ENCODE measurements at regions not wholly inside any gene's neighbourhood (a gene's known extent, or its start where the extent isn't known, plus 50 kb on each side); places are given as distances from the start of the nearest gene placed in this dataset.
"Not testable (repeated sequence)": the region's sequence is repeated elsewhere in the genome, so short reads cannot be mapped to it uniquely, and the experiment has no call there.

- in situ Hi-C loops (cut with MboI; ENCODE audit: low sequenced_read_pairs), result no loop called here
Observed at GRCh38 chr5:168070761-168071160, 220.7 kb upstream of the WWC1 start.

DNA sequence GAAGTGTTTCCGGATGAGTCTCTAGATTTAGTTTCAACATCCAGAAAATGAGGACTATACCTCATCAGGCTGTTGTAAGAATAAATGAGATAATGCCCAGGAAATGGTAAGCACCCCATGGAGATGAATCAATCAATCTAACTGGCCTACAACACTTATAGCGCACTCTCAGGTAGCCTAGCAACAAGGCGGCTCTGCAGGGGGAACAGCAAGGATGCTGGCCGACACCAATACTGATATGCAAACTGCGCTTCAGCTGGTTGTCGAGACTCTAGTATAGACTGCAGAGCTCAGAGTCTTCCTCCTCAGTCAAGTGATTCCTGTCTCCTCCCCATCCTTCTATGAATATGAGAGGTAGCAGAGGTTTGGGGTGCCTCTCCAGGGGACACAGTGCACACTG lies 218.8 kb upstream of the WWC1 start:
- in situ Hi-C loops (cut with MboI; ENCODE audit: low sequenced_read_pairs), result no loop called here

GRCh38 chr5:168073311-168073710 lies 218.1 kb upstream of the WWC1 start:
- in situ Hi-C loops (cut with MboI; ENCODE audit: low sequenced_read_pairs), result no loop called here

GRCh38 chr5:168073991-168074800 lies 217.2 kb upstream of the WWC1 start:
- in situ Hi-C loops (cut with MboI; ENCODE audit: low sequenced_read_pairs), result no loop called here

- in situ Hi-C loops (cut with MboI; ENCODE audit: low sequenced_read_pairs), result no loop called here
Observed at GRCh38 chr5:168075387-168075786, 216.1 kb upstream of the WWC1 start.

DNA sequence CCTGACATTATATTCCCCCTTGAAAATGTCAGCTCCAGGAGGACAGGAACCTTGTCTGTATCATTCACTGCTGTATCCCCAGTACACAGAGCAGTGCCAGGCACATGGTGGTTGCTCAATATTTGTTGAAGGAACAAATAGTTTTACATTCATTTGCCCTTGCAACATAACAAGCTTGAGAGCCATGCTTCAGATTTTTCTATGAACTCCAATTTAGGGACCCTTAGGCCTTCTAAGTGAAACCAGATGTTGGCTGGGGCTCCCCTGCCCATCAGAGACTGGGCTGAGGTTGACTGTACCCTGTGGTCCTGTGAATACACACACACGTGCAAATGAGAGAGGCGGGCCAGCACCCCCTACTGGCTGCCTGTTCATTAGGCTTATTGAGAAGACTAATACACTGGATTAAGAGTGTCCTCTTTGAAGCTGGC lies 214.9 kb upstream of the WWC1 start:
- in situ Hi-C loops (cut with MboI; ENCODE audit: low sequenced_read_pairs), result no loop called here

GRCh38 chr5:168085261-168086031 lies 206.0 kb upstream of the WWC1 start:
- in situ Hi-C loops (cut with MboI; ENCODE audit: low sequenced_read_pairs), result no loop called here

DNA sequence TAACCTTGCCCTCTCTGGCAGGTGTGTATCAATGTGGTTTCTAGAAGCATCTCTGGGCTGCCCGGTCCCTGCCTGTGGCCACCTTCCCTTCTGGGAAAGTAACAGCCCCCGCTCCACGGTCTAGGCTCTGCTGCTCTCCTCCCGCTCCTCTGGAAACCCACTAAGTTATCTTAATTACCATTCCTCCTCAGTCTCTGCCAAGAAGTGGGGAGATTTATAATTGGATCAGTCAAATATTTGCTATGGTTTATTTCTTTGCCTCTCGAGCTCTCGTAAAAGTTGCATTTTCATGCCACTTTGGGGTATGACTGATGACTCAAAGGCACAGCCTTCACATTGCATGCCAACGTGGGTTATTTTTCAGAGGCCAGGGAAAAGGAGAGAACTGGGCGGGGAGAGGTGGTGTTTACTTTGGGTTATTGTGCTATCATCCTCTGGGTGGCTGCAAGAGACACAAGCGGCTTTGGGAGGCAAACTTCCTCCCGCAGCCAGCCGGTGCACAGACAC lies 205.3 kb upstream of the WWC1 start:
- in situ Hi-C loops (cut with MboI; ENCODE audit: low sequenced_read_pairs), result no loop called here

GRCh38 chr5:168086746-168087145 lies 204.7 kb upstream of the WWC1 start:
- in situ Hi-C loops (cut with MboI; ENCODE audit: low sequenced_read_pairs), result no loop called here

GRCh38 chr5:168088410-168089173 lies 202.9 kb upstream of the WWC1 start:
- in situ Hi-C loops (cut with MboI; ENCODE audit: low sequenced_read_pairs), result no loop called here

GRCh38 chr5:168089201-168089887 lies 202.1 kb upstream of the WWC1 start:
- in situ Hi-C loops (cut with MboI; ENCODE audit: low sequenced_read_pairs), result no loop called here

DNA sequence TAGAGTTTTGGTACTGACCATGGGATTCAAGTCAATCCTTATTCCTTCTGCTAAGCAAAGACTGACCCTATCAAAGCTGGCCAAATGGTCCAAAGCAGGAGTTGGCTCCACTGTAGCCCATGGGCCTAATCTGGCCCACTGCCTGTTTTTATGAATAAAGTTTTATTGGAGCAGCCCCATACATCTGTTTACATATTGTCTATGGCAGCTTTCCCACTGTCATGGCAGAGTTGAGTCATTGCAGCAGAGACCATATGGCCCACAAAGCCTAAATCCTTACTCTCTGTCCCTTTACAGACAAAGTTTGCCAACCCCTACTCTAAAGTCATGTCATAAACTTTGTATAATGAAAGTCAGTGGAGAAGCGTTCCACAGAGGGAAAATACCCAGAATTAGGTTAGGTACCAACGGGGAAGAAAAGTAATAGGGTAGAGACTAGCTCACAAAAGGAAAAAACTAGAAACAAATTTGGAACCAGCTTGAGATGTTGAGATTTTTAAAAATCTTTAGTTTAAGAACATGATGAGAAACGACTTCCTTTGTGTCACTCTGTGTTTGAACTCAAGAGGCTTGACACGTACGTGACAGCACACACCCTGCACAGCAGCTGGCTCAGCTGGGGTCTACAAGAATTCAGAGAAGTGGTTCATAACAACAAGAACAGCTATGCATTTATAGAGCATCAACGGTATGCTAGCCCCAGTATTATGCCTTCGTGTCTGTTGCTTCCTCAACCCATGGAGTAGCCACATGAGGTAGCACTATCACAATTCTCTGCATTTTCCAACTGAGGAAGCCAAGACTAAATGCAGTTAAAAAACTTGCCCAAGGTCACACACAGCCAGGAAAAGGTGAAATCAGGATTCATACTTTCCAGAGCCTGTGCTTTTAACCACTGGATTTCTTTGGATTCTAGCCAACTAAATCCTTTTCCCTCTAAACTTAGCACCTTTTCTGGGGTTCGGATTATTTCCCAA lies 198.9 kb upstream of the WWC1 start:
- in situ Hi-C loops (cut with MboI; ENCODE audit: low sequenced_read_pairs), result no loop called here

DNA sequence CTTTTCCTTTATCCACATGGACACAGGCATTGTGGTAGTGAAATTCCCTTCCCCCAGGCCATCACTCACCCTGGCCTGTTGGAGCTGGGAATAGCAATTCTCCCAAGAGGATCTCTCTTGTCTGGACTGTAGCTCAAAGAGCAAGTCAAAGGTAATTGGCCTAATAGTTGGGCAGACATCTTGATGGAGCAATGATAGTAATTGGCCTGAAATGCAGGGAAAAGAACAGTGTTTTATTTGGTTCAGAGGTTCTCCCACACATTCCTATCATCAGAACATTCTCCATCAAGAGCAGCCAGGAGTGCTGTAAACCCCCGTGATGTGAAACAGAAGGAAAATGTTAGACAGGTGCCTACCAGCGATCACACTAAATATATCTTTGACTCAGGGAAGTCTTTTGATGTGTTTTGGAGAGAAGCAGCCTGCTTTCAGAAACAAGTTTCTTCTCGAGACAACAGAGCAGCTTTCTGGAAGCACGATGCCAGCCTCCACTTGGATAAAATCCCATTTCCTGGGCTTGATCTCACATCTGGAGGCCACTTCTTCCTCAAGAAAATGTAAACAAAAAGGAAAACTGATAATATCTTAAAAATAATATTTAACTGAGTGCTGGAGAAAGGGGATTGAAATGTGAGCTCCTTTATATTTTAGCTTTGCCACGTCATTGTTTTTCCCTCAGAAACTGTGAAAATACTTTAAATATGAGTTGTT lies 198.1 kb upstream of the WWC1 start:
- in situ Hi-C loops (cut with MboI; ENCODE audit: low sequenced_read_pairs), result no loop called here

GRCh38 chr5:168096525-168096924 lies 194.9 kb upstream of the WWC1 start:
- in situ Hi-C loops (cut with MboI; ENCODE audit: low sequenced_read_pairs), result no loop called here

GRCh38 chr5:168097876-168098653 lies 193.4 kb upstream of the WWC1 start:
- in situ Hi-C loops (cut with MboI; ENCODE audit: low sequenced_read_pairs), result no loop called here

- in situ Hi-C loops (cut with MboI; ENCODE audit: low sequenced_read_pairs), result no loop called here
Observed at GRCh38 chr5:168101352-168101751, 190.1 kb upstream of the WWC1 start.

DNA sequence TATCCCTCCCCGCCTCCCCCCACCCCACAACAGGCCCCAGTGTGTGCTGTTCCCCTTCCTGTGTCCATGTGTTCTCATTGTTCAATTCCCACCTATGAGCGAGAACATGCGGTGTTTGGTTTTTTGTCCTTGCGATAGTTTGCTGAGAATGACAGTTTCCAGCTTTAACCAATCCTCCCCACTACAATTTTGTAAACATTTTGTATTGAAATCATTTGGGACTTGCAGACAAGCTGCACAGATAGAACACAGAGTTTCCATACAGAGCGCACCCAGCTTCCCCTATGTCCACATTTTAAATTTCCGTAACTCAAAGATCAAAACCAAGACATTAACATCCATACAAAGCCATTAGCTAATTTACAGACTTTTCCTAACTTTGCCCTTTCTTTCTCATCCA lies 188.4 kb upstream of the WWC1 start:
- in situ Hi-C loops (cut with MboI; ENCODE audit: low sequenced_read_pairs), result not testable (repeated sequence)

- in situ Hi-C loops (cut with MboI; ENCODE audit: low sequenced_read_pairs), result no loop called here
Observed at GRCh38 chr5:168104350-168104749, 187.1 kb upstream of the WWC1 start.
